Fibroblast of lung (primary cell): ENCODE measurements at regions not wholly inside any gene's neighbourhood (a gene's known extent, or its start where the extent isn't known, plus 50 kb on each side); places are given as distances from the start of the nearest gene placed in this dataset.
A peak's percentile ranks its signal among the peaks of the same experiment; 100 is the strongest.

Experiments used
- DNase-seq, 2 donors: peaks; one replicate each; pipeline versions ENCODE4 v3.0.0 to v3.0.0-alpha.2; 2010; ENCODE audit warnings: low read depth in 2 of 2
- H2AFZ ChIP-seq: 2 replicates; pipeline ENCODE4 v1.5.1; 2012; ENCODE audit warnings: low read length, control low read depth, inconsistent platforms
- H3K27ac ChIP-seq: 2 replicates; pipeline ENCODE4 v1.5.1; 2011; ENCODE audit warnings: low read length, control low read depth; ENCODE audit not compliant: insufficient read depth
- H3K27me3 ChIP-seq: 2 replicates; pipeline ENCODE4 v1.5.1; 2011; ENCODE audit warnings: mild to moderate bottlenecking, low read length; ENCODE audit not compliant: control insufficient read depth, insufficient read depth
- H3K36me3 ChIP-seq: 2 replicates; pipeline ENCODE4 v1.5.1; 2011; ENCODE audit warnings: low read length; ENCODE audit not compliant: control insufficient read depth, insufficient read depth
- H3K4me1 ChIP-seq: 2 replicates; pipeline ENCODE4 v1.5.1; 2011; ENCODE audit warnings: low read length; ENCODE audit not compliant: control insufficient read depth, insufficient read depth; ENCODE audit errors: extremely low read depth
- H3K4me2 ChIP-seq: 2 replicates; pipeline ENCODE4 v1.5.1; 2011; ENCODE audit warnings: low read length, control low read depth; ENCODE audit not compliant: insufficient read depth; ENCODE audit errors: extremely low read depth
- H3K4me3 ChIP-seq, 4 experiments: fragments of 200-600 bp in 1 of 4; sonication (generic) in 1 of 4; replicated peaks in 1 of 4; 2 replicates each; pipeline ENCODE4 v1.5.1; 2011 to 2016; ENCODE audit warnings: low read length in 4 of 4, low read depth in 3 of 4, mild to moderate bottlenecking in 3 of 4, control low read depth in 2 of 4, inconsistent platforms in 1 of 4, mixed read lengths in 1 of 4; ENCODE audit not compliant: insufficient read depth in 1 of 4; ENCODE audit errors: control extremely low read depth in 1 of 4
- H3K79me2 ChIP-seq: 2 replicates; pipeline ENCODE4 v1.5.1; 2012; ENCODE audit warnings: mild to moderate bottlenecking, low read length, inconsistent platforms; ENCODE audit not compliant: control insufficient read depth, insufficient read depth
- H3K9ac ChIP-seq: 2 replicates; pipeline ENCODE4 v1.5.1; 2011; ENCODE audit warnings: mild to moderate bottlenecking, low read length, control low read depth; ENCODE audit not compliant: insufficient read depth
- H3K9me3 ChIP-seq: 2 replicates; pipeline ENCODE4 v1.5.1; 2012; ENCODE audit warnings: low read depth, low read length; ENCODE audit not compliant: control insufficient read depth, insufficient read depth
- H4K20me1 ChIP-seq: 2 replicates; pipeline ENCODE4 v1.5.1; 2011; ENCODE audit warnings: low read length; ENCODE audit not compliant: control insufficient read depth, insufficient read depth; ENCODE audit errors: extremely low read depth
- EZH2 ChIP-seq: IDR thresholded peaks from 2 replicates; pipeline ENCODE4 v1.5.1; 2012; ENCODE audit warnings: low read length, control low read depth, mild to moderate bottlenecking; ENCODE audit errors: missing control alignments
- TF ChIP-seq, protein P1 (sequence below), 2 donors: IDR thresholded peaks in 1 of 2; conservative IDR thresholded peaks in 1 of 2; 1 replicate in 1 of 2; 2 replicates in 1 of 2; pipeline ENCODE4 v1.5.1; 2011 to 2012; ENCODE audit warnings: low read length in 2 of 2, control low read depth in 1 of 2, inconsistent platforms in 1 of 2, low read depth in 1 of 2, mild to moderate bottlenecking in 1 of 2

- no peak for DNase-seq
- Histone ChIP-seq H3K27me3 (no peaks in the 10 kb centered on the region), H3K79me2 (no peaks in the 10 kb centered on the region), H4K20me1 (no peaks in the 10 kb centered on the region), H3K9me3 (no peaks in the 10 kb centered on the region), H3K4me2 (no peak overlapping the region), H3K9ac (no peak overlapping the region), H3K36me3 (no peaks in the 10 kb centered on the region), H2AFZ (no peak overlapping the region), H3K27ac (no peak overlapping the region), H3K4me1 (no peaks in the 10 kb centered on the region), H3K4me3 (no peak overlapping the region)
- TF ChIP-seq, protein P1, sequence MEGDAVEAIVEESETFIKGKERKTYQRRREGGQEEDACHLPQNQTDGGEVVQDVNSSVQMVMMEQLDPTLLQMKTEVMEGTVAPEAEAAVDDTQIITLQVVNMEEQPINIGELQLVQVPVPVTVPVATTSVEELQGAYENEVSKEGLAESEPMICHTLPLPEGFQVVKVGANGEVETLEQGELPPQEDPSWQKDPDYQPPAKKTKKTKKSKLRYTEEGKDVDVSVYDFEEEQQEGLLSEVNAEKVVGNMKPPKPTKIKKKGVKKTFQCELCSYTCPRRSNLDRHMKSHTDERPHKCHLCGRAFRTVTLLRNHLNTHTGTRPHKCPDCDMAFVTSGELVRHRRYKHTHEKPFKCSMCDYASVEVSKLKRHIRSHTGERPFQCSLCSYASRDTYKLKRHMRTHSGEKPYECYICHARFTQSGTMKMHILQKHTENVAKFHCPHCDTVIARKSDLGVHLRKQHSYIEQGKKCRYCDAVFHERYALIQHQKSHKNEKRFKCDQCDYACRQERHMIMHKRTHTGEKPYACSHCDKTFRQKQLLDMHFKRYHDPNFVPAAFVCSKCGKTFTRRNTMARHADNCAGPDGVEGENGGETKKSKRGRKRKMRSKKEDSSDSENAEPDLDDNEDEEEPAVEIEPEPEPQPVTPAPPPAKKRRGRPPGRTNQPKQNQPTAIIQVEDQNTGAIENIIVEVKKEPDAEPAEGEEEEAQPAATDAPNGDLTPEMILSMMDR (conservative IDR thresholded peaks at IDR 0.05 in 1 of 2, IDR thresholded peaks at IDR 0.05 in 1 of 2; ENCODE audit: low read depth in 1 of 2, low read length in 2 of 2) = no peak
- no peak for TF ChIP-seq EZH2
These were observed 282.2 kb downstream of the SLITRK5 start for GRCh38 chr13:87953381-87953780.

GRCh38 chr13:87954091-87954490 is 282.9 kb downstream of the SLITRK5 start:
- DNase-seq = peak; percentile 3 to 12
- TF ChIP-seq, protein P1 (conservative IDR thresholded peaks at IDR 0.05 in 1 of 2, IDR thresholded peaks at IDR 0.05 in 1 of 2; ENCODE audit: low read depth in 1 of 2, low read length in 2 of 2) = no peak
- no peak for TF ChIP-seq EZH2
- no peak overlapping the region for H3K27ac ChIP-seq
- no peak overlapping the region for H3K9ac ChIP-seq
- no peak overlapping the region for H2AFZ ChIP-seq
- no peaks in the 10 kb centered on the region for H3K4me1 ChIP-seq
- no peaks in the 10 kb centered on the region for H3K79me2 ChIP-seq
- H3K4me3 ChIP-seq = no peak overlapping the region
- no peaks in the 10 kb centered on the region for H3K9me3 ChIP-seq
- H3K27me3 ChIP-seq = no peaks in the 10 kb centered on the region
- no peaks in the 10 kb centered on the region for H3K36me3 ChIP-seq
- H4K20me1 ChIP-seq = no peaks in the 10 kb centered on the region
- H3K4me2 ChIP-seq = no peak overlapping the region

GRCh38 chr13:87961546-87961945 is 290.4 kb downstream of the SLITRK5 start:
- Histone ChIP-seq H3K4me3 (no peak overlapping the region), H3K79me2 (no peaks in the 10 kb centered on the region), H3K27me3 (no peaks in the 10 kb centered on the region), H3K4me1 (no peaks in the 10 kb centered on the region), H3K9ac (no peak overlapping the region), H3K4me2 (no peak overlapping the region), H3K27ac (no peak overlapping the region), H3K9me3 (no peaks in the 10 kb centered on the region), H3K36me3 (no peaks in the 10 kb centered on the region), H4K20me1 (no peaks in the 10 kb centered on the region), H2AFZ (no peak overlapping the region)
- no peak for TF ChIP-seq EZH2
- TF ChIP-seq, protein P1 (conservative IDR thresholded peaks at IDR 0.05 in 1 of 2, IDR thresholded peaks at IDR 0.05 in 1 of 2; ENCODE audit: low read depth in 1 of 2, low read length in 2 of 2) = no peak
- no peak for DNase-seq
